Endodermal cell (in vitro differentiated cells): ENCODE measurements at regions not wholly inside any gene's neighbourhood (a gene's known extent, or its start where the extent isn't known, plus 50 kb on each side); places are given as distances from the start of the nearest gene placed in this dataset.

Experiments
- DNase-seq: peaks from one replicate; pipeline ENCODE4 v3.0.0-alpha.2; 2017
- H3K27ac ChIP-seq: 2 replicates; pipeline ENCODE4 v1.5.1; 2013; ENCODE audit warnings: mild to moderate bottlenecking, low read depth, low read length, moderate library complexity
- H3K27me3 ChIP-seq: 2 replicates; pipeline ENCODE4 v1.6.1; 2013; ENCODE audit warnings: mild to moderate bottlenecking, low read length, moderate library complexity; ENCODE audit not compliant: insufficient read depth, control insufficient read depth, poor library complexity, severe bottlenecking
- H3K36me3 ChIP-seq: 2 replicates; pipeline ENCODE4 v1.7.0; 2013; ENCODE audit warnings: mild to moderate bottlenecking, low read length, moderate library complexity; ENCODE audit not compliant: control insufficient read depth, insufficient read depth
- H3K4me1 ChIP-seq: one replicate; pipeline ENCODE4 v1.7.0; 2013; ENCODE audit warnings: low read length; ENCODE audit not compliant: control insufficient read depth, insufficient read depth
- H3K4me3 ChIP-seq: 2 replicates; pipeline ENCODE4 v1.5.1; 2013; ENCODE audit warnings: mild to moderate bottlenecking, low read length, moderate library complexity
- H3K9ac ChIP-seq: 2 replicates; pipeline ENCODE4 v1.6.1; 2013; ENCODE audit warnings: mild to moderate bottlenecking, low read length, moderate library complexity; ENCODE audit not compliant: poor library complexity, severe bottlenecking; ENCODE audit errors: extremely low read depth
- H3K9me3 ChIP-seq: 2 replicates; pipeline ENCODE4 v1.6.1; 2013; ENCODE audit warnings: mild to moderate bottlenecking, low read length, moderate library complexity; ENCODE audit not compliant: control insufficient read depth
- H3K27ac Mint-ChIP-seq: 2 replicates; pipeline ENCODE4 v1.8.0; 2020; ENCODE audit warnings: mixed read lengths
- H3K27me3 Mint-ChIP-seq: 2 replicates; pipeline ENCODE4 v1.8.0; 2021; ENCODE audit warnings: mild to moderate bottlenecking, mixed read lengths; ENCODE audit not compliant: insufficient read depth
- H3K36me3 Mint-ChIP-seq: 2 replicates; pipeline ENCODE4 v1.8.0; 2020; ENCODE audit warnings: low read depth, mixed read lengths
- H3K4me1 Mint-ChIP-seq: 2 replicates; pipeline ENCODE4 v1.8.0; 2020; ENCODE audit warnings: mixed read lengths
- H3K4me3 Mint-ChIP-seq: 2 replicates; pipeline ENCODE4 v1.8.0; 2020; ENCODE audit warnings: mild to moderate bottlenecking, moderate library complexity, mixed read lengths
- H3K9me3 Mint-ChIP-seq: 2 replicates; pipeline ENCODE4 v1.8.0; 2020; ENCODE audit warnings: mild to moderate bottlenecking, mixed read lengths
- WGBS, 2 experiments: methylation state at CpG; one replicate each; pipeline versions ENCODE4 v1.1.5 to v1.1.7; 2013; ENCODE audit warnings: missing lambda C conversion rate in 2 of 2, mixed read lengths in 1 of 2; ENCODE audit not compliant: insufficient coverage in 1 of 2, insufficient read length in 1 of 2; 5-methylcytosine and 5-hydroxymethylcytosine counted together
- TF ChIP-seq, protein P1 (sequence below): fragments of 200-600 bp; sonication (generic); conservative IDR thresholded peaks from 2 replicates; pipeline ENCODE4 v1.5.0; 2021; ENCODE audit warnings: antibody characterized with exemption, mild to moderate bottlenecking

GRCh38 chr2:226589043-226589442 lies 210.6 kb downstream of the IRS1 start:
- Mint-ChIP-seq H3K27ac (no peak overlapping the region), H3K36me3 (no peaks in the 10 kb centered on the region), H3K4me1 (no peaks in the 10 kb centered on the region), H3K9me3 (peaks cover 6% of the 10 kb centered on the region), H3K4me3 (no peak overlapping the region), H3K27me3 (no peaks in the 10 kb centered on the region)
- Histone ChIP-seq H3K9ac (no peak overlapping the region), H3K27ac (no peak overlapping the region), H3K9me3 (peaks cover 19% of the 10 kb centered on the region), H3K36me3 (no peaks in the 10 kb centered on the region), H3K4me3 (no peak overlapping the region), H3K4me1 (no peaks in the 10 kb centered on the region), H3K27me3 (no peaks in the 10 kb centered on the region)
- TF ChIP-seq, protein P1, sequence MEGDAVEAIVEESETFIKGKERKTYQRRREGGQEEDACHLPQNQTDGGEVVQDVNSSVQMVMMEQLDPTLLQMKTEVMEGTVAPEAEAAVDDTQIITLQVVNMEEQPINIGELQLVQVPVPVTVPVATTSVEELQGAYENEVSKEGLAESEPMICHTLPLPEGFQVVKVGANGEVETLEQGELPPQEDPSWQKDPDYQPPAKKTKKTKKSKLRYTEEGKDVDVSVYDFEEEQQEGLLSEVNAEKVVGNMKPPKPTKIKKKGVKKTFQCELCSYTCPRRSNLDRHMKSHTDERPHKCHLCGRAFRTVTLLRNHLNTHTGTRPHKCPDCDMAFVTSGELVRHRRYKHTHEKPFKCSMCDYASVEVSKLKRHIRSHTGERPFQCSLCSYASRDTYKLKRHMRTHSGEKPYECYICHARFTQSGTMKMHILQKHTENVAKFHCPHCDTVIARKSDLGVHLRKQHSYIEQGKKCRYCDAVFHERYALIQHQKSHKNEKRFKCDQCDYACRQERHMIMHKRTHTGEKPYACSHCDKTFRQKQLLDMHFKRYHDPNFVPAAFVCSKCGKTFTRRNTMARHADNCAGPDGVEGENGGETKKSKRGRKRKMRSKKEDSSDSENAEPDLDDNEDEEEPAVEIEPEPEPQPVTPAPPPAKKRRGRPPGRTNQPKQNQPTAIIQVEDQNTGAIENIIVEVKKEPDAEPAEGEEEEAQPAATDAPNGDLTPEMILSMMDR = no peak
- DNase-seq = no peak

- H3K4me3 ChIP-seq = no peak overlapping the region
- Mint-ChIP-seq H3K4me1 (peaks cover 16% of the 10 kb centered on the region), H3K9me3 (peaks cover 6% of the 10 kb centered on the region), H3K36me3 (no peaks in the 10 kb centered on the region), H3K27me3 (no peaks in the 10 kb centered on the region), H3K27ac (no peak overlapping the region), H3K4me3 (no peak overlapping the region)
- H3K9me3 ChIP-seq = peaks cover 19% of the 10 kb centered on the region
- WGBS, 2 experiments = 100% methylated on average over 1 of the region's 1 CpG; no CpG with 5 or more reads in 1 of the 2 experiments
- no peaks in the 10 kb centered on the region for H3K4me1 ChIP-seq
- no peaks in the 10 kb centered on the region for H3K36me3 ChIP-seq
- no peaks in the 10 kb centered on the region for H3K27me3 ChIP-seq
- TF ChIP-seq, protein P1 = no peak
- no peak for DNase-seq
- H3K9ac ChIP-seq = no peak overlapping the region
- H3K27ac ChIP-seq = no peak overlapping the region
Observed at GRCh38 chr2:226585130-226585561, 214.5 kb downstream of the IRS1 start.

DNA sequence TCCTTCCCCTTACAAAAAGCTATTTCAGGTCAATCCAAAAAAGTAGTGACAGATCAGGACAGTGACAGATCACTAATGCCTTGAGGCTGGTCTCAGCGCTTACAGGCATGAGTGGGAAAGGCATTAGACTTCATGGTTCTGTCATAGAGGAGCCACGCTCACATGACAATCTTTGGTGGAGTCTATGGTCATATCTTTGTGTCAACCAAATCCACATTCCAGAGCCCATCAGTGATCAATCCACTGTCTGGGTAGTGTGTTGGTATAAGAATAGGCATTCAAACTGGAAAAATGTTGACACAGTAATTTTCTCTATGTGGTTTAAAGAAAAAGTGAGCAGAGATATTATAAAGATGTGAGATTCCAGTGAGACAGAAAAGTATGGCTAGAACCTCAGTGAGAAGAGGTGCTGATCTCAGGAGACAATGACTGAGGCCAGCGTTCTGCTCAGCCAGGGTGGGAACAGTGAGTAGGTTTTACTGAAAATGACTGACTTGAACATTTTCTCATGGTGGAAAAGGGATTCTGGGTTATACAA lies 215.0 kb downstream of the IRS1 start:
- Histone ChIP-seq H3K27me3 (no peaks in the 10 kb centered on the region), H3K4me1 (no peaks in the 10 kb centered on the region), H3K9me3 (peaks cover 19% of the 10 kb centered on the region), H3K36me3 (no peaks in the 10 kb centered on the region), H3K27ac (no peak overlapping the region), H3K9ac (no peak overlapping the region), H3K4me3 (no peak overlapping the region)
- Mint-ChIP-seq H3K27ac (no peak overlapping the region), H3K36me3 (no peaks in the 10 kb centered on the region), H3K9me3 (peaks cover 6% of the 10 kb centered on the region), H3K4me3 (no peak overlapping the region), H3K4me1 (peaks cover 16% of the 10 kb centered on the region), H3K27me3 (no peaks in the 10 kb centered on the region)
- 94 to 100% methylated on average over 2 to 3 of the region's 3 CpGs for WGBS, 2 experiments
- TF ChIP-seq, protein P1 = no peak
- no peak for DNase-seq
